Suppressor macrophage (primary cell): ENCODE measurements at regions not wholly inside any gene's neighbourhood (a gene's known extent, or its start where the extent isn't known, plus 50 kb on each side); places are given as distances from the start of the nearest gene placed in this dataset.

Source experiments
- DNase-seq, 4 experiments: peaks; one replicate each; pipeline ENCODE4 v3.0.0-alpha.2; 2020 to 2022

DNA sequence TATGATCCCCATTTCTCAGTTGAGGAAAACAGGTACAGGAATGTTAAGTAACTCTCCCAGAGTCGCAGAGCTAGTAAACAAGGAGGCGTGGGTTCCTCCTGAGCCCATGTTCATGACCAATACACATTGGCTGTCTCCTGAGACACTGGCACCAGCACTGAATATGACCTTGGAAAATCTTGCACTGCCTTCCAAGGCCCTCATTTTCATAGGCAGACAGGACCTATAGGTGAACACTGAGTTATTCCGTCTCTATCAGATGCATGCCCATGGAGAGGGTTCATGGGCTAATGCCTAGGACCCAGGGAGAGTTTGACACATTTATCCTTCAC lies 504.8 kb downstream of the RFC3 start:
- DNase-seq: no peak

DNA sequence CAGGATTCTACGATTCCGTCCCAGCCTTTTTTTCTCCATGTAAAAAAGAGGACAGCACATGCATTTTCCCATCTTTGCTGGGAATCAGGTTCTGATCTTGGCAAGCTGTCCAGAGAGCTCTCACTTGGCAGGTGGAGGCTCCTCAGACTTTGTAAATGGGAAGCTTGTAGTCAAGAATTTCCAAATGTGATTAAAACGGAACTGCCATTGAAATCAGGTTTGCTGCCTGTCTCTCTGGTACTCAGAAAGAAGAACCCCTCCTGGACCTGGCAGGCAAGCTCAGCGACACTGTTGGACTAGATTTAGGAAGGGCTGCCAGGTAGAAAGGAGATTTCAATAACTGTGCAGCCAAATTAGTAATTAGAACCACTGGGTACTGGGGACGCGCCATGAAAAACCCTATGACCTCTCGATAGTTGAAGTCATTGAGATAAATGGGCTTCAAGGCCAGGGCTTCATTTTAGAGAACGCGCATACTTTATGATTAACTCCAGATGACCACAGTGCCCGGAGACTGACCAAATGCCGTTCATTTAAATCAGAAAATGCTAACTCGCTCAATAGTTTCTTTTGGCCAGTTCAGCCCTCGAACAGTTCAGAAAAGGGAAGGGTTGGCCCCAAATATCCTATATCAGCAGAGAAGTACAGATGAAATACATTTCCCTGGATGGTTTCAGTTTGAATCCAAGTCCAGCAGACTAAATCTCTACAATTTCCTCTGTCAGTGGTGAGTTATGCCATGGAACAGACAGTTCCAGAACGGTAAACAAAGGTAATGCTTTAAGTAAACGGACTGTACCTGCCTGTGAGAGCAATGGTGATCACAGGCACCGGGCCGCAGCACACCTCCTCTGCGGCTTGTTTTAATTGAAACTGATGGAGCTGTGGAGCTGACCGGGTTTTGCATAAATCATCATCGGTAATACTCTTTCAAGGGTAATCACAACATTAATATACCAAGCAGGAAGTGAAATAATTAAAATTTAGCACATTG lies 517.4 kb downstream of the RFC3 start:
- no peak for DNase-seq

GRCh38 chr13:34338102-34338501 lies 520.2 kb downstream of the RFC3 start:
- DNase-seq: no peak

GRCh38 chr13:34340534-34340933 lies 522.6 kb downstream of the RFC3 start:
- peak in 3 of 4 experiments; percentile 5 to 6 (median 5) for DNase-seq

DNA sequence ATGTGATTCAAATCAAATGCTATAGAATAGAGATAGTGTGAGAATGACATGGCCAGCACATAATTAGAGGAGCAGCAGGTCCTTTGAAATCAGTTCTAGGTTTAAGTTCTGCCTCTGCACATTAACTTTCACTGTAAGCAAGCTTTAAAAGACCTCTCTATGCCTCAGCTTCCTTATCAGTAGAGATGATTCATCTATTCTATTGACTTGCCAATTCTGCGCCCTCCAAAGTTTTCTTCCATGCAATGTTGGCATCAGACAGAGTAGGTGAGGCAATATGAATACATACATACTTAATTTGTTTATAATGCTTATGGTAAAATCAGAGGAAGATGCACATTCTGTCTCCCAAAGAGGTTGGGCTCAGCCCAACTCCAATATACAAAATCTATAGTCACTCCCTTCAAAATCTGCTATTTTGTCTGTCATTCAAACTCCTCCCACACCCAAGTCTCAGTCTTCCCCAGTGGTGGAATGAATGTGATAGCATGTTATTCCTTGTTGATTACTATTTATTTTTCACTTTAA lies 525.5 kb downstream of the RFC3 start:
- no peak for DNase-seq

DNA sequence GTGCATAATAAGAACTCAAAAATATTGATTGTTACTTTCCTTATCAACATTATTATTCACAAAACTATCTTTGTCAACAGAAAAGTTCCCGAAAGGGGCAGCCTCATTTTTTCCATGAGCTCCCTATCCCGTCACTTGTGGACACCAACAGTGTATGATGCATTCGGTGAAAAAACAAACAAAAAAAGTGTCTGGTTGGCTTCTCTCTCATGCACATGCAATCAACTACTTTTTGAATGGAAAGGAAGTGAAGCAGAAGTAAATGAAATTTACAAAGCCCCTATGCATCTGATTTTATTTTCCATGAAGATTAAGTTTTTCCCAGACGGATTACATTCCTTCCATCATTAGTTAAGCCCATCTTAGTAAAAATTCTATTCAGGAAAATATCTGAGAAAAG lies 526.9 kb downstream of the RFC3 start:
- no peak for DNase-seq

- DNase-seq: no peak
Measured at GRCh38 chr13:34345258-34345965, 527.5 kb downstream of the RFC3 start.

DNA sequence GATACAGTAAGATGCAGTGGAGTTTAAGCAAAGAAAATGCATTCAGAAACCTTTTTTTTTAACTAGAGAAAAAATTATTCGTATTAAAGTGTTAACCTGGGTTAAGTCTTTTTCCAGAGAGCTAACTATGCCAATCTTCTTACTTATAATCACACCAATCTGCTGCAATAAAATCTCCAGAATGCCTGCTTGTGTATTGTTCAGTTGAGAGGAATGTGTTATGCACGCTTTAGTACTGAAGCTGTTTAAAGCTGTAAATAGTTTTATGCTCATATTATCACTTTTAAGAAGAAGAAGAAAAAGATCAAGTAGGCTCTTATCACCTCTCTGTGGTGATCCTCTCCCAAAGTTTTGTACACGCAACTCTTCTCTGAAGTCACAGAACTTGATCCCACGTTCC lies 528.7 kb downstream of the RFC3 start:
- DNase-seq: no peak

DNA sequence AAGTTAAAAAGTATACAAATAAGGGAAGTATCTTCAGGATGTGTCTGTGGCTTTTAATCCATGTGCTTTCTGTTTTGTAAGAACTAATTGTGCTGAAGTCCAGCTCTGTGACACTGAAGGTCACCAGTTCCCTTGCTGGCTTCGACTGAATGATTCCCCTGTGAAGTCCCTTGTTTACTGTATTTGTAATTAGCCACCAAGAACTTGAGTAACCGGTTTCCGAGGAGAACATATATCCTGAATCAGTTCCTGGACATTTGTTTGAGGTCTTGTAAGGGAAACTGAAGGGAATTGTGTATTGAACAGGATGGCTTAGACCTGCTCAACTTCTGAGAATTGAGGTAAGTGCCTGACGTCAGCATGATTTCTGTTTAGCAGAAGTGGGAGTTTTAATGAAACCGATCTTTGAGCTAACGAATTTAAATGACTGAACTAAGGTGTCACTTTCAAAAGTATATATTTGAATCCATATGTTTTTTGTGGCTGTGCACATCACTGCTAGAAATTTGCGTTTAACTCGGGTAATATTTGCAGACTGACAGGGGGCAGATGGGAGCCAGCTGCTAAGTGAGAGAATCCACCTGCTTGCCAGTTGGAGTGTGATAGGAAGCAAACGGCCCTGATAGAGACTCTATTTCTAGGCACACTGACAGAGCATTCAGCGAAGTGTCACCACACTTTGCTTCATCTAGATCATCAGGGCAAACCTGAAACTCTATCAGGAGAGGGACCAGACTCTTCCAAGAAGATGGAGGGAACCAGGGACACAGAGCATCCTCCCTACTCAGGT lies 530.0 kb downstream of the RFC3 start:
- DNase-seq: no peak

- DNase-seq: no peak
Measured at GRCh38 chr13:34349091-34349722, 531.3 kb downstream of the RFC3 start.

GRCh38 chr13:34350671-34351070 lies 532.7 kb downstream of the RFC3 start:
- DNase-seq: no peak

DNA sequence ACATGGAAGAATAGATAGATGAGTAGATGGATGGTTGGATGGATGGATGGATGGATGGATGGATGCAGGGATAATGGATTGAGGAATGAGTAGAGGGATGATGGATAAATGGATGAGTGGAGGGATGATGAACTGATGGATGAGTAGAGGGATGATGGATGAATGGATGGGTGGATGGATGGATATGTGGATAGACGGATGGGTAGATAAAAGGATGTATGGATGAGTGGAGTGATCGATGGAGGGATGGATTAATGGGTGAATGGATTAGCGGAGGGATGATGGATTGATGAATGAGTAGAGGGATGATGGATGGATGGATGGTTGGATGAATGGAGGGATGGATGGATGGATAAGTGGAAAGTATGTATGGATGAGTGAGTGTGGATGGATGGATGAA lies 533.2 kb downstream of the RFC3 start:
- no peak for DNase-seq

DNA sequence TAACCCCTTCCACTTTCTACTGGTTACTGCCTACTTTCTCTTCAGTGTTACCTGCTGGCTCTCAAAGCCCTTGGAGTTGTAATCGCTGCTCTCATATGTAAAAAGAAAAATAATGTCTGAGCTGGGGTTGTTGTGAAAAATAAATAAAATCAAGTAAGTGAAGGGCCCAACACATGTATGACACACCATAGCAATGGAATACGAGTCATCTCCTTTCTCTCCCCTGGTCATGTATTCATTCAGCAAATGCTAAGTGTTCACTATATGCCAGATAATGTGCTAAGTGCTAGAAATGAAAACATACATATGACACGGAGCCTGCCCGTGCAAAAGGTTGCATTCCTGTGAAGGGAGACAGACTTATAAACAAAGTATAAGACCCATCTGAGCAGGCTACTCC lies 535.0 kb downstream of the RFC3 start:
- DNase-seq: no peak

DNA sequence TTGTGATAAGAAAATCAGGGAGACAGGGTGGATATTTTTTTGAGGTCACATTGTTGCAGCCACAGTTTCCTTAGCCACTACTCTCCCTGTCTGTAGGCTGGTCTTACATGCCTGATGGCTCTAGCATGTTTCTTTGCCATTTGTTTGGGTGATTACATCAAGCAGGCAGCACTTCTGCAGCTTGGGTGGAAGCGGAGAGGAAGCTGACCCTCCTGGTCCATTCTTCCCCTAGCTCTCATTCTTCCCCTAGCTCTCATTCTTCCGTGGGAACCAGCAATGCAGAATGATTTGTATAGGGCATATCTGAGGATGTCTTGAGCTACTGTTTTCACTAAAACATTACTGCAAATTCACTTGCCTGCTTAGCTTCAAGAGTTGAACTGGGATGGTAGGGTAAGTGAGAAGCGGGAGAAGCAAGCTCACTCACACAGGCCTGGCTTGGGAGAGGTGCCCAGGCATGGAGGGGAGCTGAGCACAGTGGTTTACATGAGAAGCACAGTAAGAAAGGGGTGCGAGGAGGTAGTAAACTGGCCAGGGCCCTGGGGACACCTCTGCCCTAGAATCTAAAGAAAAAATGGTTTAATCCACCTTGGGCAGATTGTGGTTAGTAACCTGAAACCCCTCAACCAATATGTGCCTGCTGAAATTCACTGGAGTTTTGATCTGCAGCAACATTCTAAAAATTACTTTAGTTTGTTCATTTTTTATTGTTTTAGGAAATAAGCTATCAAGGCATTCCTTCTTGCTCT lies 538.9 kb downstream of the RFC3 start:
- no peak for DNase-seq

GRCh38 chr13:34357435-34358232 lies 539.7 kb downstream of the RFC3 start:
- peak in 1 of 4 experiments; percentile 2 for DNase-seq

DNA sequence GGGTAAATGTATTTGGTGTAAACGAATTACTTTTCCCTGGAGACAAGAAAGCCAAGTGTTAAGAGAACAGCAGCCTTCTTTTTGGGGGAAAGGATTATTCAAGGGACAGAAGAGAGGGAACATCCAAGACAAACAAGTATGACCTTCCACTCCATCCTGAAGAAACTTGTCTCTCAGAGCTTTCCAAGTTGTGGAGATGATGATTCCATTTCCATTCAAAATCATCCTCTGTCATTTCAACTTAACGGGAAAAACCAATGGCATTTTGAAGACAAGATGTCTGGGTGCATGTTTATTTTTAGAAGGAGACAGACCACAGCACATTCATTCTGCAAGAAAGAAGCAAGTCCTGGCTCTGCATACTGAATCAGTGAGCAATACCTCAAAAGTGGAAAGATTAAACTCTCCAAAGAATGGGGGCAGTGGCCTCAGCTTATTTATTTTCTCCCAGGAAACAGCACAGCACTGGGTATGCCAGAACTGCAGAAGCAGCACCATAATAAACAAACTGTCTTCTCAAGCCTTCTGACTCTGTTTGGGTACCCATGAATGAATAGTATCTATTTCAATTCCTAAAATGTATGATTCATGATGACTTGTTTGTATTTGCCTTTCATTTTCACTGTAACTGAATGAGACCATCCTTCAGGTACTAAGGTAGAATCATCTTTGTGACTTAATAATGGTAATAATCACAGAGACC lies 541.0 kb downstream of the RFC3 start:
- DNase-seq: no peak

DNA sequence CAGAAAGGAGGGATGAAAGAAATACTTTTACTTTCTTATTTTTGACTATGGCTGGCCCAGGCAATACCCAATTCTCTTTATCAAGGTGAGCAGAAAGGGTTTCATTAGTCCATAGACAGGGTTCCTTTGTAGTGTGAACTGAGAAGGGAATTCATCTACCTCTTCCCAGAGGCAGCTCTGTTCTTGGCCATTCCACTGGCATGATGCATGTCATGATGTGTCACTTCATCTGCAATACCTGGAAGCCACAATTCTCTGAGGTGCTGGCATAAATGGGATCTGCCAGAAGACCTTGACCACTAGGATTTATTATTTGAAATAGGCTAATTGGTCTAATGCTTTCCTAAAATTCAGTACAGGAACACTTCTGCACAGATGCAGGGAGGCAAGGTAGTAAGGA lies 542.8 kb downstream of the RFC3 start:
- DNase-seq: no peak

GRCh38 chr13:34361560-34361959 lies 543.6 kb downstream of the RFC3 start:
- no peak for DNase-seq

- DNase-seq: no peak
Measured at GRCh38 chr13:34363266-34363665, 545.3 kb downstream of the RFC3 start.

- no peak for DNase-seq
Measured at GRCh38 chr13:34364633-34365032, 546.7 kb downstream of the RFC3 start.
